ENCODE measurements at regions not wholly inside any gene's neighbourhood (a gene's known extent, or its start where the extent isn't known, plus 50 kb on each side); places are given as distances from the start of the nearest gene placed in this dataset.

DNA sequence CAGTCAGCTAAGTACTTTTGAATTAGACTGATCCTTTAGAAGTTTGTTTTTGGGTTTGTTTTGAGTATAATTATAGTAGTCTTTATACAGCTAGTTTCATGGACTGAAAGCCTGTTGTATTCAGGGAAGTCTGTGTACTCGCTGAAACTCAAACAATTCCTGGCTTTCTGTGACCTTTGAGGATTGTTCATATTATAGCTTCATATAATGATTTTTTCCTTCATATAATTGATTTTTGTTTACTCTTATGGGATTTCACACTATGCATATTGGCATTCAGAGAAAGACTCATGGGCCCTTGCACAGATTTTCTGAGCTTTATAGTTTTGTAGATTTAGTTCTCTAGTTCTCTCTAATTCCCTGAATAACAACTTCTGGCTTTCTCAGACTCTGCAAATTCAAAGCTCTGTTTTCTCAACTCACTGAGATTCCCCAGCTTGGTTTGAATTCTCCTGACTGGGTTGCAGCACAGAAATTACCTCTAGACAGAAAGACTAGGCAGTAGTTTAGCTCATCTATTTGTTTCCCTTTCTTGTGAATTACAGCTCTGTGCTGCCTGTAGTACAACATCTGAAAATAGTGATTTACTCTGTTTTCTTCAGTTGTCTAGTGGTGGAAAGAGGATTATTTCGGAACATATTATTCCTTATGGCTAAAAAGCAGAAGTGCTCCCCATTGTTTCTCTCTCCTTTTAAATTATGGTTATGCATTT, 495.9 kb upstream of the CNTNAP5 start:
- no peak overlapping the region for H3K4me3 ChIP-seq (ENCODE audit: low read depth in 1 of 2, low read length in 1 of 2)
- no peak overlapping the region for H3K27ac ChIP-seq

DNA sequence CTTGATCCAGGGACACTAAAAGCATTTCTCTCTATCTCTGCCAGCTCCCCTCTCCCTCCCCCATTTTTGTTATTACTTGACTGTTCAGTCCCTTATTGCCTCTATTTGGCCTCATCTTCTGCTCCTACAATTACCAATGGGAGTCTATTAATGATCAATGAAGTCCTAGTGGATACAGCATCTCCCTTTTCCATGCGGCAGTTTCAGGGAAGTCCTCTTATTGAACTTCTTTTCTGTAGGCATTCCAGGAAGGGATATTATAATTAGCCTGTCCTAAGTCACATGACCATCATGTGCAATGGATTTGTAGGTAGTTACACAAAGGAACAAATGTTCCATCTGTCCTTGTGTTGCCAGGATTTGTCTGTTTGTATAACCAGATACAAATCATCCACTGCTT, 495.1 kb upstream of the CNTNAP5 start:
- no peaks in the 10 kb centered on the region for H3K36me3 ChIP-seq
- no peak for TF ChIP-seq CTCF (IDR thresholded peaks at IDR 0.05)
- no peaks in the 10 kb centered on the region for H3K27me3 ChIP-seq

More for the DNA sequence above, 495.9 kb upstream of the CNTNAP5 start:
- H3K27me3 ChIP-seq, result no peaks in the 10 kb centered on the region
- no peaks in the 10 kb centered on the region for H3K9me3 ChIP-seq
- no peak for TF ChIP-seq CTCF (IDR thresholded peaks at IDR 0.05)
- no peaks in the 10 kb centered on the region for H3K4me1 ChIP-seq (ENCODE audit: control insufficient read depth in 1 of 2, insufficient read depth in 1 of 2, low read depth in 1 of 2, low read length in 1 of 2)
- no peaks in the 10 kb centered on the region for H3K36me3 ChIP-seq

GRCh38 chr2:123532126-123532525, 493.0 kb upstream of the CNTNAP5 start:
- H3K9me3 ChIP-seq, result no peaks in the 10 kb centered on the region
- no peaks in the 10 kb centered on the region for H3K27me3 ChIP-seq
- H3K4me3 ChIP-seq (ENCODE audit: low read depth in 1 of 2, low read length in 1 of 2), result no peak overlapping the region
- no peaks in the 10 kb centered on the region for H3K4me1 ChIP-seq (ENCODE audit: control insufficient read depth in 1 of 2, insufficient read depth in 1 of 2, low read depth in 1 of 2, low read length in 1 of 2)
- no peak overlapping the region for H3K27ac ChIP-seq
- H3K36me3 ChIP-seq, result no peaks in the 10 kb centered on the region
- no peak for TF ChIP-seq CTCF (IDR thresholded peaks at IDR 0.05)

More for the DNA sequence above, 495.1 kb upstream of the CNTNAP5 start:
- Histone ChIP-seq H3K27ac (no peak overlapping the region), H3K4me1 (ENCODE audit: control insufficient read depth in 1 of 2, insufficient read depth in 1 of 2, low read depth in 1 of 2, low read length in 1 of 2) (no peaks in the 10 kb centered on the region), H3K9me3 (no peaks in the 10 kb centered on the region), H3K4me3 (ENCODE audit: low read depth in 1 of 2, low read length in 1 of 2) (no peak overlapping the region)

DNA sequence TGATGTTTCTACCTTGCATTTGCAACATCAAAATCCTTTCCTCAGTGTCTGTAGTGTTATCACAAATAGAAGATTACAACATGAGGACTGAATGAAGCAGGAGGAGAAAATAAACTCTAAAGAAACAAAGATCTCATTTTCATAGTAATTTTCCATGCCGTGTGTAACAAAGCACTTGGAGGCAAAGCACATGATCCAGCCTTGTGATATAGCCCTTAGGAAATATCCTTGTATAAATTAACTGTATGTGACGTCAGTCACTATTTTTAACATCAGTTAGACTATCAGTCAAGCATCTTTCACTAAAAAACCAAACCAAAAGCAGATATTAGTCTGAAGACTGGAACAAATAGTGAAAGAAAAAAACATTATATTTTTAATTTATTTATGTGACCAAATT, 492.1 kb upstream of the CNTNAP5 start:
- no peak overlapping the region for H3K4me3 ChIP-seq (ENCODE audit: low read depth in 1 of 2, low read length in 1 of 2)
- H3K36me3 ChIP-seq, result no peaks in the 10 kb centered on the region
- no peaks in the 10 kb centered on the region for H3K27me3 ChIP-seq
- no peaks in the 10 kb centered on the region for H3K4me1 ChIP-seq (ENCODE audit: control insufficient read depth in 1 of 2, insufficient read depth in 1 of 2, low read depth in 1 of 2, low read length in 1 of 2)
- no peak for TF ChIP-seq CTCF (IDR thresholded peaks at IDR 0.05)
- H3K27ac ChIP-seq, result no peak overlapping the region
- no peaks in the 10 kb centered on the region for H3K9me3 ChIP-seq

DNA sequence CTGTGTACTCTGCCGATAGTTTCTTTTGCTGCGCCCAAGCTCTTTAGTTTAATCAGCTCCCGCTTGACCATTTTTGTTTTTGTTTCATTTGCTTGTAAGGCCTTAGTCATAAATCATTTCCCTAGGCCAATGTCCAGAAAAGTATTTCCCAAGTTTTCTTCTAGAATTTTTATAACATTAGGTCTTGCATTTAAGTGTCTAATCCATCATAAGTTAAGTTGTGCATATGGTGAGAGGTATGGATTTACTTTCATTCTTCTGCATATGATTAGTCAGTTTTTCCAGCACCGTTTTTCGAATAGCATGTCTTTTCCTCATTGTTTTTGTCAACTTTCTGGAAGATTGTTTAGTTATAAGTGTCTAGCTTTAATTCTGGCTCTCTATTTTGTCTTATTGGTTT, 484.8 kb upstream of the CNTNAP5 start:
- Histone ChIP-seq H3K4me3 (ENCODE audit: low read depth in 1 of 2, low read length in 1 of 2) (no peak overlapping the region), H3K9me3 (no peaks in the 10 kb centered on the region), H3K4me1 (ENCODE audit: control insufficient read depth in 1 of 2, insufficient read depth in 1 of 2, low read depth in 1 of 2, low read length in 1 of 2) (no peaks in the 10 kb centered on the region), H3K27me3 (no peaks in the 10 kb centered on the region), H3K36me3 (no peaks in the 10 kb centered on the region), H3K27ac (no peak overlapping the region)
- no peak for TF ChIP-seq CTCF (IDR thresholded peaks at IDR 0.05)
